ENCODE measurements at regions not wholly inside any gene's neighbourhood (a gene's known extent, or its start where the extent isn't known, plus 50 kb on each side); places are given as distances from the start of the nearest gene placed in this dataset.

- TF ChIP-seq CTCF (IDR thresholded peaks at IDR 0.05; ENCODE audit: poor library complexity) (no peak), EZH2phosphoT487 (IDR thresholded peaks at IDR 0.05; ENCODE audit: low read depth, severe bottlenecking, unreplicated experiment) (no peak), EZH2 (IDR thresholded peaks at IDR 0.05; ENCODE audit: borderline replicate concordance) (no peak)
Measured at GRCh38 chr16:73526011-73526804, 478.3 kb upstream of the ZFHX3 start.
